ENCODE measurements at regions not wholly inside any gene's neighbourhood (a gene's known extent, or its start where the extent isn't known, plus 50 kb on each side); places are given as distances from the start of the nearest gene placed in this dataset.

- no peak for FAIRE-seq
- no peak overlapping the region for H3K4me3 ChIP-seq (ENCODE audit: low read length in 3 of 3)
- H3K9me3 ChIP-seq (ENCODE audit: control insufficient read depth in 2 of 3, insufficient read depth in 1 of 3, low read length in 3 of 3), result peaks cover 0 to 2% (median 0%) of the 10 kb centered on the region in 3 donors
- intact Hi-C loops (cut with DNase I), result no loop called here
- no peak for TF ChIP-seq CTCF (IDR thresholded peaks at IDR 0.05; ENCODE audit: borderline replicate concordance, extremely low read depth, insufficient read depth)
- H3K36me3 ChIP-seq (ENCODE audit: control insufficient read depth in 2 of 3, insufficient read depth in 3 of 3, low read length in 3 of 3), result no peaks in the 10 kb centered on the region
- H3K27me3 ChIP-seq (ENCODE audit: control insufficient read depth, insufficient read depth, low read length), result no peaks in the 10 kb centered on the region
- no peaks in the 10 kb centered on the region for H3K4me1 ChIP-seq (ENCODE audit: control insufficient read depth in 2 of 3, insufficient read depth in 2 of 3, low read depth in 1 of 3, low read length in 3 of 3)
- H3K9ac ChIP-seq (ENCODE audit: low read length in 3 of 3), result no peak overlapping the region
- no peak for DNase-seq
- no peak overlapping the region for H3K27ac ChIP-seq (ENCODE audit: low read depth in 2 of 2, low read length in 2 of 2)
These were observed 771.2 kb upstream of the B3GALT2 start for GRCh38 chr1:193957556-193958095.

- DNase-seq (no peak), FAIRE-seq (no peak)
- Histone ChIP-seq H3K4me3 (ENCODE audit: low read length in 3 of 3) (no peak overlapping the region), H3K9me3 (ENCODE audit: control insufficient read depth in 2 of 3, insufficient read depth in 1 of 3, low read length in 3 of 3) (peaks cover 0 to 2% (median 0%) of the 10 kb centered on the region in 3 donors), H3K27ac (ENCODE audit: low read depth in 2 of 2, low read length in 2 of 2) (no peak overlapping the region), H3K4me1 (ENCODE audit: control insufficient read depth in 2 of 3, insufficient read depth in 2 of 3, low read depth in 1 of 3, low read length in 3 of 3) (no peaks in the 10 kb centered on the region), H3K36me3 (ENCODE audit: control insufficient read depth in 2 of 3, insufficient read depth in 3 of 3, low read length in 3 of 3) (no peaks in the 10 kb centered on the region), H3K9ac (ENCODE audit: low read length in 3 of 3) (no peak overlapping the region), H3K27me3 (ENCODE audit: control insufficient read depth, insufficient read depth, low read length) (no peaks in the 10 kb centered on the region)
- no peak for TF ChIP-seq CTCF (IDR thresholded peaks at IDR 0.05; ENCODE audit: borderline replicate concordance, extremely low read depth, insufficient read depth)
- intact Hi-C loops (cut with DNase I), result no loop called here
These were observed 766.5 kb upstream of the B3GALT2 start for GRCh38 chr1:193952778-193953374.

- no peak for DNase-seq
- H3K9ac ChIP-seq (ENCODE audit: low read length in 3 of 3), result no peak overlapping the region
These were observed 765.6 kb upstream of the B3GALT2 start for GRCh38 chr1:193951984-193952383.

More at GRCh38 chr1:193951984-193952383, 765.6 kb upstream of the B3GALT2 start:
- no peak overlapping the region for H3K4me3 ChIP-seq (ENCODE audit: low read length in 3 of 3)
- FAIRE-seq, result no peak
- H3K36me3 ChIP-seq (ENCODE audit: control insufficient read depth in 2 of 3, insufficient read depth in 3 of 3, low read length in 3 of 3), result no peaks in the 10 kb centered on the region
- peaks cover 0 to 2% (median 0%) of the 10 kb centered on the region in 3 donors for H3K9me3 ChIP-seq (ENCODE audit: control insufficient read depth in 2 of 3, insufficient read depth in 1 of 3, low read length in 3 of 3)
- no peaks in the 10 kb centered on the region for H3K4me1 ChIP-seq (ENCODE audit: control insufficient read depth in 2 of 3, insufficient read depth in 2 of 3, low read depth in 1 of 3, low read length in 3 of 3)
- TF ChIP-seq CTCF (IDR thresholded peaks at IDR 0.05; ENCODE audit: borderline replicate concordance, extremely low read depth, insufficient read depth), result no peak
- intact Hi-C loops (cut with DNase I), result no loop called here
- H3K27me3 ChIP-seq (ENCODE audit: control insufficient read depth, insufficient read depth, low read length), result no peaks in the 10 kb centered on the region
- no peak overlapping the region for H3K27ac ChIP-seq (ENCODE audit: low read depth in 2 of 2, low read length in 2 of 2)

Data from kidney (tissue), 13 donors.